K562 (cell line): ENCODE measurements at regions not wholly inside any gene's neighbourhood (a gene's known extent, or its start where the extent isn't known, plus 50 kb on each side); places are given as distances from the start of the nearest gene placed in this dataset.

ENCODE experiments used
- BCLAF1 ChIP-seq, 2 experiments: fragments of 450-650 bp in 1 of 2; IDR thresholded peaks; 2 replicates each; pipeline ENCODE4 v1.6.1; 2011 to 2017; ENCODE audit warnings: low read depth in 2 of 2, antibody characterized with exemption in 1 of 2, borderline replicate concordance in 1 of 2, low read length in 1 of 2, mild to moderate bottlenecking in 1 of 2, mixed read lengths in 1 of 2; ENCODE audit not compliant: control insufficient read depth in 1 of 2
- SRSF7 ChIP-seq: fragments of 200-400 bp; formaldehyde crosslinking; optimal IDR thresholded peaks from 2 replicates; pipeline ENCODE3; 2017; ENCODE audit warnings: mild to moderate bottlenecking, low read depth, low read length
- ZNF146 ChIP-seq: IDR thresholded peaks from one replicate; pipeline ENCODE4 v1.6.1; 2018; ENCODE audit warnings: missing compliant biosample characterization; ENCODE audit not compliant: unreplicated experiment
- ZZZ3 ChIP-seq: fragments of 450-650 bp; IDR thresholded peaks from 2 replicates; pipeline ENCODE4 v1.6.1; 2016; ENCODE audit warnings: antibody characterized with exemption, mild to moderate bottlenecking, moderate library complexity
- TF ChIP-seq, protein P1 (sequence below): fragments of 450-650 bp; formaldehyde crosslinking; IDR thresholded peaks from 2 replicates; pipeline ENCODE4 v1.4.0; 2020; ENCODE audit warnings: mild to moderate bottlenecking, moderate library complexity
- TF ChIP-seq, protein P2 (sequence below): fragments of 250-450 bp; sonication (Bioruptor Pico); IDR thresholded peaks from 2 replicates; pipeline ENCODE4 v1.5.0; 2020; ENCODE audit warnings: mild to moderate bottlenecking

GRCh38 chr10:59006511-59007306 is 169.7 kb upstream of the PHYHIPL start (continued):
- TF ChIP-seq, protein P1, sequence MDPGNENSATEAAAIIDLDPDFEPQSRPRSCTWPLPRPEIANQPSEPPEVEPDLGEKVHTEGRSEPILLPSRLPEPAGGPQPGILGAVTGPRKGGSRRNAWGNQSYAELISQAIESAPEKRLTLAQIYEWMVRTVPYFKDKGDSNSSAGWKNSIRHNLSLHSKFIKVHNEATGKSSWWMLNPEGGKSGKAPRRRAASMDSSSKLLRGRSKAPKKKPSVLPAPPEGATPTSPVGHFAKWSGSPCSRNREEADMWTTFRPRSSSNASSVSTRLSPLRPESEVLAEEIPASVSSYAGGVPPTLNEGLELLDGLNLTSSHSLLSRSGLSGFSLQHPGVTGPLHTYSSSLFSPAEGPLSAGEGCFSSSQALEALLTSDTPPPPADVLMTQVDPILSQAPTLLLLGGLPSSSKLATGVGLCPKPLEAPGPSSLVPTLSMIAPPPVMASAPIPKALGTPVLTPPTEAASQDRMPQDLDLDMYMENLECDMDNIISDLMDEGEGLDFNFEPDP (CRISPR knock-in tag), result no peak
- TF ChIP-seq, protein P2, sequence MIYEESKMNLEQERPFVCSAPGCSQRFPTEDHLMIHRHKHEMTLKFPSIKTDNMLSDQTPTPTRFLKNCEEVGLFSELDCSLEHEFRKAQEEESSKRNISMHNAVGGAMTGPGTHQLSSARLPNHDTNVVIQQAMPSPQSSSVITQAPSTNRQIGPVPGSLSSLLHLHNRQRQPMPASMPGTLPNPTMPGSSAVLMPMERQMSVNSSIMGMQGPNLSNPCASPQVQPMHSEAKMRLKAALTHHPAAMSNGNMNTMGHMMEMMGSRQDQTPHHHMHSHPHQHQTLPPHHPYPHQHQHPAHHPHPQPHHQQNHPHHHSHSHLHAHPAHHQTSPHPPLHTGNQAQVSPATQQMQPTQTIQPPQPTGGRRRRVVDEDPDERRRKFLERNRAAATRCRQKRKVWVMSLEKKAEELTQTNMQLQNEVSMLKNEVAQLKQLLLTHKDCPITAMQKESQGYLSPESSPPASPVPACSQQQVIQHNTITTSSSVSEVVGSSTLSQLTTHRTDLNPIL (CRISPR knock-in tag), result no peak
- TF ChIP-seq ZZZ3 (no peak), SRSF7 (no peak), BCLAF1 (IDR thresholded peaks at IDR 0.05; ENCODE audit: borderline replicate concordance in 1 of 2, control insufficient read depth in 1 of 2, low read depth in 2 of 2, low read length in 1 of 2) (no peak), ZNF146 (CRISPR knock-in tag) (no peak)
- TF ChIP-seq, all 486 proteins: peak for 0
